GM19395 (cell line): ENCODE measurements at regions not wholly inside any gene's neighbourhood (a gene's known extent, or its start where the extent isn't known, plus 50 kb on each side); places are given as distances from the start of the nearest gene placed in this dataset.

Source experiments
- ATAC-seq: cut with Tn5 transposase; IDR thresholded peaks from one replicate; pipeline ENCODE4 v1.9.1; 2021; ENCODE audit warnings: mild to moderate bottlenecking, moderate library complexity; ENCODE audit not compliant: unreplicated experiment

DNA sequence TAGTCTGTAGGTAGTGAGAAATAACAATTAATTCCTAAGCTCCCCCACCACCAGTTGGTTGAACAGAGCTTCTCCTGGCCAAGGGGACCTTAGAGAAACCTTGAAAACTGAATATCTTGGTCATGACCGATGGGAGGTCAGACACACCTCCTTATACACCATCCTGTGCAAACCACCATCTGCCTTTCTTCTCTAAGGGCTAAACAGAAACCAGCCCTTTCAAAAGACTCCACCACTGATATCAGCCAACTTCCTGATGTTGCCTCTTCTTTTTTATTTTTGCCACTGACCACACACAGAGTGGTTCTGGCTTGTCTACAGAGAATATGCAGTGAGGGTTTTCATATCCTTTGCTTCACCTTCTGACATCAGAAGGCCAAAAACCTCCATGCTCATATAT is 977.7 kb upstream of the SEL1L start:
- ATAC-seq, result no peak

DNA sequence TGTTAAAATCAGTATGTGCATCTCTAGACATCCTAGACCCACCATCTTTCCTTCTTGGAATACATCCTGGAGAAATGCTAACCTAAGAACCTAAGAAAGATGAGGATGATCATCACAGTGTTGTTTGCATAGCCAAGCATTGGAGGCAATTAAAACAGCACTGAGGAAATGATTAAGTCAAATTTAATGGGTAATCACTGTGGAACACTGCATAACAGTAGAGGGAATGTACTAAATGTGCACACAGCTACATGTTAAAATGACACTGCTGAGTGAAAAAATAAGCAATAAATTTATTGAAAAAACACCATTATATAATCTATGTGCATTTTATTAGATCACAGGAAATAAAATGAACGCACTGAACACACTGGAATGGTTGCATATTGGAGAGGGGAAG is 987.1 kb upstream of the SEL1L start:
- ATAC-seq, result no peak

DNA sequence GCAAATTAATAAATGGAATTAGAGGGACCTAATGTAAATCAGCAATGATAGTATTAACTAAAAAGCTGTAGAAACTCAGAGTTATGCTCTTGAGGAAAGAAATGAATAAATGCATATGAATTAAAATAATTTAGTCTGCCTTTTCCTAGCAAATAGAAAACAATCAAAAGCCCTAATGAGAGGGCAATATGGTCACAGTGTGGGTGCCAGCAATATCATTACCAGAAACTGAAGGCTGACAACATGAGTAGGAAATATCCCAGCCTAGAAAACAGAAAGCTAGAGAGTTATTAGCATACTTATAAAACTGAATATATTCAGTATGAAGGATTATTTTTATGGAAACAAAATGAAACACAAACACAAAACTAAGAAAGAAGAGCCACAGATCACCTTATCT is 987.5 kb upstream of the SEL1L start:
- ATAC-seq, result no peak

DNA sequence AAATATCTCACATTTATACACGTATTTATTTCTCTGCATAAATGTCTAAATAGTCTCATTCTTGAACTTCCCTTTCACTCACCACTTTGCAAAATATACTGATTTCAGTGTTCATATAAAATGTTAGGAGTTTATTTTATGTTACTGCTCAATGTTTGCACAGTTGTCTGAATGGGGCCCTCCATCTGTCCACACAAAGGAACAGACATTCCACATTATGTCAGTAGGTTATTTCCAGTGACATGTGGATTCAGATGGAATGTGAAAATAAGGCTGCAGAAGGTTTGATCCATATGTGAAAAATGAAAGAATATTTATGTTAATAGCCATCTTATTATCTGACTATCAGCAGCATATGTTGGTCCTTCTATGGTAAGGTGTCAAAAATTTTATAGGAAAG is 994.4 kb upstream of the SEL1L start:
- ATAC-seq, result no peak

DNA sequence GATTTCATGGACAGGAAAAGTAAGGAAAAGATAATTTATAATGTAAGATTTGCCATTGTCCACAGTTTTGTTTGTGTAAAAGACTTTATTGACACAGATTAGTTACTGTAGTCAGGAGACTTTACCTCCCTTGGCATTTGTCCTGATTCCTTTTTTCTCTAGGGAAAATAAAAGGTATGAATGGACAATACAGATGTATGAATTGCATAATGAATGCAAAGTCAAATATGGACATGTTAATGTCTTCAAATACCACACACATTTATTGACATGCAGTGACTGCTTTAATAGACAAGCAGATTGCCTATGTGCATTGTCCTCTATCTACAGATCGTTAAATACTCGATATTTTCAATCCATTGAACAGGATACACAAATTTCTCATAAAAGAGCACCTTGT is 999.7 kb upstream of the SEL1L start:
- ATAC-seq, result no peak

DNA sequence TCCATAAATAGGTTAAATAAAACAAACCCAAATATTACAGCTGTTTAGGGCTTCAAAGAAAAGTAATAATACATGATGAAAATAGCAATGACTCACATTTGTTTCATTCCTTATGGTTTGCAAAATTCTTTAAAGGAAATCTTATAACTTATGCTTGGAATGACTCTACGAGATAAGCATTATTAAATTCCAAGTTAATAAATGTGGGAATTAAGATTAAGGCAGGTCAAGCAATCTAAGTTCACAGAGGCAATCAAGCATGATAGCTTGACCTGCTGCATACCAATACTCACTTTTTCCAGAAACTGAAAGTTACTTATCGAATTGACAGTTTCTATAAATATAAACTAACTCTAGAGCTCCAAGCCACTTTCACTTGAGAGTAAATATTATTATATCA is 1002.9 kb upstream of the SEL1L start:
- ATAC-seq, result no peak

DNA sequence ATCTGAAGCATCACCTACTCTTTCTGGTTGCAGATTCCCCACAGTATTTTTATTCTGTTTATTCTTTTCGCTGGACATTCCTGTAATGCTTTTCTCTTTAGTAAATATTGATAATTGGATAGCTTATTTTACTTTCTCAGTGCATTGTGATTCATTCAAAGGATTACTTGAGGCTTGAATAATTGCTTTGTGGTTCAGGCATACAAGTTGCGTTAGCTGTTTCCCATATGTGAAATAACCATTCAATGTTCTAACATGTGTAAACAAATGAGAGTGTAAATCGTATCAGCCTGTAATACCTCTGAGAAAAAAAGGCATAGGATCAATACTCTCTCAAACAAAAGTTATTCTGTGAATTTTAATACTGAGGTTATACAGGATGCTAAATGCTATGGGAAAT is 1004.2 kb upstream of the SEL1L start:
- ATAC-seq, result no peak

DNA sequence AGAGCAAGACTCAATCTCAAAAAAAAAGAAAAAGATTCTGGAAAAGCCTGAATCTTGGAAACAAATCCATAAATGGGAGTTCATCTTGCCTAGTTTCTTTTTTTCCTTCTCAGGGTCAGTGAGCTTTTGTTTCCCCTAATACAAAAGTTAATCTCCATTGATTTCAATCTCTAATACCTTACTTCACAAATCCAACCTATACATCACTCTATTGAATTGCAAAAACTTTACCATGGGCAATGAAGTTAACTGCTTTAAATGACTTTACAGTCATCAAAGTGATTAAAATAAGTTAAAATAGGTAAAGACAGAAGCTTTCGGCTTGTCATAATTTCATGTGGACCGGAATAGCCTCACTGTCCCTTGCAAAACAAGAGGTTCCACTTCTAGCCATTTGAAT is 1012.7 kb upstream of the SEL1L start:
- ATAC-seq, result no peak

DNA sequence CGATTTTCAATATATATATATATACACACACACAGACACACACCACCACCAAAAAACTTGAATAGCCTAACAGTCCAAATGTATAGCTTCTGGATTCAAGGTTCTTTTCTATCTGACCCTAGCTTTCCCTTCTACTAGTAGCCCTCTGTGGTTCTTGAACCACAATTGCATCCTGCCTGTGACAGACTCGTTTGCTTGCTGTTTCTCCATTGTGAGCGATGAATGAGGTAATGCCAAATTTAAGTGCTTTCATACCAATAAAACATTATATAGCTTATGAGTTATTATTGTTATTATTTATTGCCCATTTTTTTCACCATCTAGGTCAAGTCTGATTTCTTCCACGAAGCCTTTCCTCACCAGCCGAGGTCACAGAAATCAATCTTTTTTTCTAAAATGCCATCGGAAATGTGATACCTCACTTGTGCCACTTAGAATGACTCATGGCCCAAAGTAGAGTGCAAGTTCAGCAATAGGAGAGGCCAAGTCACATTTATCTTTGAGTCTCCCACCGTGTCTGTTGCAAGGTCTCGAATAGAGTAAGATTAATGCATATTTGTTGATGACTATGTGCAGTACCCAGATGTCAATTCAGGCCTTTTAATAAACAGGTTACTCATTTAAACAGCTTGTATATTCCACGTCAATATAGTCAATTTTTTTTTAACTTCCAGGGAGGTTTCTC is 1015.8 kb upstream of the SEL1L start:
- ATAC-seq, result no peak

DNA sequence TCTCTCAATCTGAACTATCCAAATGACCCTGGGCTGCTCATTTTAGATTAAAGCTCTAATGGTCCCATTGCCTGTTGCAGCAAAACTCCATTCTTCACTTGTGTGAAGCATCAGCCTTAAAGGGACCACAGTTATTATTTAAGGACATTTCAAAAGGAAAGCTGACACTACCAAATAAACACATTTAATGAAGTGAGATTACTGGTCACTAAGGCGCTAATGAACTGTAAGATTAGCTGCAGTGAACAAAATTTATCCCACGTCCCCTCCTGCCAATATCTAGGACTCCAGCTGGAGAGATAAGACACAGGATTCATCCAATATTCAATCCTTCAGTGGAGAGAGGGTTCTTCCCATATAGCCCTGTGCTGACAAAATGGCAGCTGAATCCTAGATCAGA is 1029.2 kb upstream of the SEL1L start:
- no peak for ATAC-seq

DNA sequence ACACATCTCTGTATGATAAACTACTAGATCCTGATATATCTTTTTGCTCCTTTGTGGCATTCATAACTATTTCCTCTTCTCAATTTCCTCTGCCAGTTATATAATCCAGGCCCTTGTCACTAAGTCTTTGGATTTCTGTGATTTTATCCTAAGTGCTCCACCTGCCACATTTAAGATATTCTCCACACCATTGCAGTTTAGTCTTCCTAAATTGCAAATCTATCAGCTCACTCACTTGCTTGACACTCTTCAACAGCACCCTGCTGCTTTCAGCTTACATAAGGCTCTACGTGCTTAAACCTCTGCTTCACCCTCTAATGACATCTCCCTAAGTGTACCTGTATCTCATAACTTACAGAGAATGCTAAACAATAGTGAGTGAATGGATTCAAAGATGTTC is 1032.2 kb upstream of the SEL1L start:
- no peak for ATAC-seq

DNA sequence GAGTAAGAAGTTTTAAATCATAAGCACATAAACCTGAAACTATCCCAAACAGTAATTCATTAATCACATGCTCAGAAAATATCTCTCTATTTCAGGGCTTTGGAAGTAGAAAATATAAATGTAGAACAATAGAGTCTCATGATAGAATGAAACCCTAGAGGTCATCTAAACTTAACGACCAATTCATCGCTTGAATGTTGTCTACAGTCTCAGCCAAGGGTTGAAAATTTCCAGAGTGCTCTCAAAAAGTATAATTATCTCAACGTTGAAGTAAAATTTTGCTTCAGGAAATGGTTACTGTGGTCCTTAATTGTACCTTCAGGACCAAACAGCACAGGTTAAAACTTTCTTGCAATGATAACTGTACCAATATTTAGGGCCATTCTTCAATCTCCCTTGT is 1053.6 kb upstream of the SEL1L start:
- no peak for ATAC-seq

DNA sequence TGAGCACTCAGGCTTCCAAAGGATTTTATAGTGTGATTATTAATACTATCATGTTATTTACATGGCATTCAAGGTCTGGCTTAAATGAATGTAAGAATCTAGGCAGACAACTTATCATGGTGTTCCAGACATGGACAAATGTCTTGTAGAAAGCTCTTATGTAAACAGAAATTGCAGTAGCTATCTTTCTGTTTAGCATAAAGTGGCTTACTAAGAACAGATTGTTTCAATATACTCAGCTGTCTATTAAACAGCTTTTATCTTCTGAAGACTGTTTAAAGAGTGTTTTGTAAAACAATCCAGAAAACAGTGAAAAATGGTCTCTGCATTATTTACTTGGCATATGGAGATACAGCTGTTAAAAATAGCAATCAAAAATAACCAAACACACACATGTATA is 1061.8 kb upstream of the SEL1L start:
- ATAC-seq, result no peak

DNA sequence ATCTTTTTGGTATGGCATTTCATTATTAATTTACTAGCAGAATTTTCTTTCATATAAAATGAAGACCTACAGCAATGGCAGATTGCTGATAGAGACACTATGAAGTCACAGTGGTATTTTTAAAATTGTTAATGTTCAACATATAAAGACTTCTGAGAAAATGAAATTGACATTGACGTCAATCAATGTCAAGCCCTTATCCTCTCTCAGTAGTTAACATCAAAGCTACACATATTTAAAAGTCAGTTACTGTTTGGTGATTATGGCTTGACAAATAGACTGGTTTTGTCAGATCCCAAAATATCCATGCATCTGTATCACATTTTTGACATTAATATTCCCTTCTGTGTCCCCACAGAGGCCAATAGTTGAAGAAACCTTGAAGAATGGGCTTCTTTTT is 1069.1 kb upstream of the SEL1L start:
- no peak for ATAC-seq

DNA sequence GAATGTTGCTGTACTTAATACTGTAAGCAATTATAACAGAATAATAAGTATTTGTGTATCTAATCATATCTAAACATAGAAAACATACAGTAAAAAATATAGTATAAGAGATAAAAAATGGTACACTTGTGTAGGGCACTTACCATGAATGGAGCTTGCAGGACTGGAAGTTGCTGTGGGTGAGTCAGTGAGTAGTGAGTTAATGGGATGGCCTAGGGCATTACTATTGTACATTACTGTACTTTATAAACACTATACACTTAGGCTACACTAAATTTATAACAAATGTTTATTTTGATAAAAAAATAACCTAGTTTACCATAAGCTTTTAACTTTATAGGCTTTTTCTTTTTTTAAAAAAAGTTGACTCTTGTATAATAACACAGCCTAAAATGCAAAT is 1071.2 kb upstream of the SEL1L start:
- no peak for ATAC-seq

DNA sequence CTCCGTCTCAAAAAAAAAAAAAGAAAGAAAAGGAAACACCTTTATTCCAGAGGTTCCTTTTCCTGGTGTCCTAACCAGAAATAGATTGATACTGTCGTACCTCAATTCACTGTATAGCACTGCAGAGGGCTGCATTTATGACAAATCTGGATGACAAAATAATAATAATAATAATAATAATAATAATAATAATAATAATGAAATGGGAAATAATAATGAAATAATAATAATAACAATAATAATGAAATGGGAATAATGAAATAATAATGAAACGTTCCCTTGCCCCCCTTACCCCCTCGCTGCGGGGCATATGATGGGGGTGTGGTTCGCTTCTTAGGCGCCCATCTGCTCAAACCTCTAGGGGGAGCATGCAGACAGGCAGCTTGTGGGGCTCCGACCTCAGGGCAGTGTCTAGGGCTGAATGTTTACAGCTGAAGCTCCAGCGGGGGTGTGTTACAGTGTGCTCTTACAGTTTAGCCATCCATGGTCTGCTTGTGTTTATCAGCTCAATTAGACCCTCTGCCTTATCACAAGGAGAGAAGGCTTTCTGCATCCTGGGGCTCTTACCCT is 1088.3 kb upstream of the SEL1L start:
- no peak for ATAC-seq

DNA sequence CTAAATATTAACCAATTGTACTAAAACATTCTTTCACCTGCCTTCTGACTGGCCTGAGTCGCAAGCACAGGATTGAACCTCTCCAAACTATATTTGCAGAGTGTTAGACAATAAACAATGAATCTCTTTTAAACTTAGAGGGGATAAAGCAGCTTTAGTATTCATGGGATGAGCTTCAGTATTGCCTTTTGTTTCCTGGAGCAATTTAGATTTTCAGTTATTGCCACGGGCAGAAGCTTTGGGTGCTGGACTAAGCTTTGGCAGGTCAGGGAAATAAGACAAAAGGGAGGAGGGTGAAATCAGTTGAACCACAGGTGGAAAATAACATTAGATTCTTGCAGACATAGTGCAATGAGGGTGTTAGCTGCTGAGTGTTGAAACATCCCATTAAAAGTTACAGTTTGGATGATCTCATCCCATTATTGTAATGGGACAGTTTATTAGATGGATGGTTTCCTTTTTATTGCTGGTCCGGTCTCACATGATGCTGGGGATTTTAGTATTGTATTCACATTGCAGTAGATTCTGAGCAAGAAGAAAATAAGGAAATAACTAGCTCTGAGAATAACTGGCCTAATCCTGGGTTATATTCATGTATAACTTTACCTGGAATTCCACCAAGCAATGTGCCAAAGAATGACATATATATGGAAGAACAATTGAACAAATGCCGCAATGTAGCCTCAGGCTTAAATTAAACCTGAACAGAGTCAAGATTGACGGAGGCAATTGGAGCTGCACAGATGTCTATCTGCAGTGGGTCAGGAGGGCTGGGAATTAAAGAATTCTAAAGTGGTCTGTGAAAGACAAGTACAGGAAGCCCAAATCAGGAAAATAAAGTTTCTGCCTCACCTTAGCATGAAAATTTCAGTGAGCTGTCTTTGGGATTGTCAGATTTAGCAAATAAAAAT is 1092.8 kb upstream of the SEL1L start:
- ATAC-seq, result no peak

DNA sequence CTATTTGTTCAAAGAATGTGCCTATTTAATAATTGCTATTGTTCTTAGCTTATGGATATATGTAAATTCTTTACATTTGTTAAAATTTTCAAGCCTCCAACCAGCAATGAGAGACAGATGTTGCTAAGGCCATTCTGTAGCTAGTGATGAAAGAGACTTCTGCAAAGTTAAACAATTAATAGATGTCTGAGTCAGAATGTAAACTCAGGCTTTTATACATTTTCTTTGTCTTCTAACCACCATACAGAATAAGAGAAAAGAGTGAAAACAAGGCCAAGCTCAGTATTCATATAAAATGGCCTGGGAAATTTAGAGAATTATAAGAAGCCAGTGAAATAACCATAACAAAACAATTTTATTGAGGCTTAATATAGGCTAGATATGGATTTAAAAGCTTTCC is 1102.3 kb upstream of the SEL1L start:
- ATAC-seq, result no peak

DNA sequence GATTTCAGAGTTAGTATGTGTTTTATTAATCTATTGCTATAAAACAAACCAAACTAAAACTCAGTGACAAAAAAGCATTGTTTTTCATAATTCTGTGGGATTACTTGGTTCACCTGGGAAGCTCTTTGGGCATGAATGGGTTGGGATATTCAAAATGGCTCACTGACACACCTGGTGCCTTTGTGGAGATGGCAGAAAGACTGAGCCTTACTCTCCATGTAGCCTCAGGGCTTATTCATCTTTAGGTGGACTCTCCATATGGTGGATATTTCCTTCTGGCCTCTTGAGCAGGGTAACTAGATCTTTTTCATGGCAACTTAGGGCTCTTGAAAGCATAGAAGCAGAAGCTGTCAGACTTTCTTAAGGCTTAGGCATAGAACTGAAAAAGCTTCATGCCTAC is 1102.8 kb upstream of the SEL1L start:
- no peak for ATAC-seq

DNA sequence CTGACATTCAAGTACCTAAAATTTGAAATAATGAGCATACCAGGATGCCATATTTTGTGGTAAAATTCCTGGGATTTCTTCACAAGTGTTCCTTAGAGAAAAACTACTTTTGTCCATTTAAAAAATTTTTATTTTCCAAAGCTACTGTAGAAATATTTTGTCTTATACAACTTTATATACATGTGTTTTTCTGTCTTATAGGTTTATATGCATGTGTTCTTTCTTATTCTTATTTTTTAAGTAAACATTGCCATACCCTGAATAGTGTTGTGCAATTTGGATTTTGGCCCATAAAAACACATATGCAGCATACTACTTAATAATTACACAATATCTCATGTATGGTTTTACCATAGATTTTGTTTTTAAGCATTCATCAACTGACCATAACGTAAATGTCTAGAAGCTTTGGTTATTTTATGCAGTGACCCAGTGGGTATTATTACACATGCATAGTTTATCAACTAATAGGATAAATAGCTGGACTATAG is 1107.4 kb upstream of the SEL1L start:
- ATAC-seq, result no peak

DNA sequence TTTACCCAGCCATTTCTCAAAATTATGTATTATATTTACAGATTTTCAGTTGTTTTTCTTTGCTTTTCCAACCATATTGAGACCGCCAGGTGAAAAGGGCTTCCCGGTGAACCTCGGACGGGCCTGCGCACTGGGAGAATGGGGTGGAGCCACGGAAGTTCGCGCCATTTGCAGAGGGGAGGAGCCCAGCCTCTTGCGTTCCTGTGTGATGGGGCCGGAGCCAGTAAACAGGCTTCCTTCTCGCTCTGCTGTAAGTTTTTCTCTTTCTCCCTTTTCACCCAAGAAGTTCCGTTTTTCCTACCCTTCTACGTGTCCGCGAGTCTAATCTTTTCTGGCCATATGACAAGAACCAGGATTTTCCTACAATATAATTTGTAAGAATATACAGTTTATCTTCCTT is 1108.8 kb upstream of the SEL1L start:
- ATAC-seq, result no peak
